ENCODE measurements at regions not wholly inside any gene's neighbourhood (a gene's known extent, or its start where the extent isn't known, plus 50 kb on each side); places are given as distances from the start of the nearest gene placed in this dataset.

- DNase-seq (ENCODE audit: low read depth in 4 of 4, low spot score in 3 of 4): no peak
Measured at GRCh38 chr2:217723981-217724380, 278.8 kb downstream of the TNS1 start.

GRCh38 chr2:217722883-217723472 is 279.8 kb downstream of the TNS1 start:
- DNase-seq (ENCODE audit: low read depth in 4 of 4, low spot score in 3 of 4): no peak

DNA sequence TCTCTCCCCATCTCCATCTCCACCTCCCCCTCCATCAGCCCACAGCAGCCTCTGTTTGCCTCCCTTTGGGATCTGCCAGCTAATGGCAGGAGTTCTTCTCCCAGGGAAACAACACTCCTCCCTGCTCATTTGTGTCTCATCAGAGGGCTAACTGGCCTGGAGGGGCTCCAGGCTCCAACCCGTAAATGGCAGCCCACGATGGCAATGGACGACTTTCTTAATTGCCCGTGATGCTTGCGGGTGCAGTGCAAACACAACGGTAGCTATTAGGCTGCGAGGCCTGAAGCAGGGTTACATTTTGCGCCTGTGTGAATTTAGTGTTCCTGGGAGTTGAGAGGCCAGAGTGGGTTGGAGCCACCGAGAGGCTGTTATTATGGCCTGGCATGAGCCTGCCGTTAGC is 285.1 kb downstream of the TNS1 start:
- DNase-seq (ENCODE audit: low read depth in 4 of 4, low spot score in 3 of 4): no peak

DNA sequence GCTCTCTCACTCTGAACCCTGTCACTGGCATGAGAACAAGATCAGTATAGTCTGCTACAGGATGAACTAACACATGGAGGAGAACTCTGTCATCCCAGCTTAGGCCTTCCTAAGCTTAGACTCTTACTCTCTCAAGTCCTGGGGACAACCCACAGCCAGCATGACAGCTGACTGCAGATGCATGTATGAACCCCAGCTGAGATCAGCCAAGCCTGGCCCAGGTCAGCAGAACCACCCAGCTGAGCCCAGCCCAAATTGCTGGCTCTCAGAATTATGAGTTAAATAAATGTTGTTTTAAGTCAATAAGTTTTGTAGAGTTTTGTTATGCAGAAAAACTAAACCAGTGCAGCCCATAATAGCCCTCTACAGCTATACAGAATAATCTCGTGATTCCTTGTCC is 287.3 kb downstream of the TNS1 start:
- no peak for DNase-seq (ENCODE audit: low read depth in 4 of 4, low spot score in 3 of 4)

- no peak for DNase-seq (ENCODE audit: low read depth in 4 of 4, low spot score in 3 of 4)
Measured at GRCh38 chr2:217714287-217714751, 288.5 kb downstream of the TNS1 start.

- DNase-seq (ENCODE audit: low read depth in 4 of 4, low spot score in 3 of 4): peak; percentile 45 to 74 (median 64)
Measured at GRCh38 chr2:217713395-217714286, 289.2 kb downstream of the TNS1 start.

DNA sequence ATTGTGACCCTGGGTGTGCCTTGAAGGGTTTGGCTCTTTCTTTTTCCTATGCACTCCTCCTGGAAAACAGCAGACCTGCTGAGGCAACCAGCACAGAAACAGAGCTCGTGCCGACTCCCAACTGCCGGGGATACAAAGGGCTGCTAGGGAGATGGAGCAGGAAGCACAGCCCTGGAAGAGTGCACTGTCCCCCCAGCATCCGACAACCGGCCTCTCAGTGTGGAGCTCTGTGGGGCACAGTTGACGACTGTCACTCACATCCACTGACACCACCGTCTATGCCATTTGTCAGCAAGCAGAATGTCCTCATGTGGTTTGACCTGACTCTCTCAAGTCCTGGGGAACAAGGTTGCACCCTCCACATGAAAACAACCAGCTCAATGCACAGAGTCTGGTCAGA is 290.4 kb downstream of the TNS1 start:
- DNase-seq (ENCODE audit: low read depth in 4 of 4, low spot score in 3 of 4): no peak

DNA sequence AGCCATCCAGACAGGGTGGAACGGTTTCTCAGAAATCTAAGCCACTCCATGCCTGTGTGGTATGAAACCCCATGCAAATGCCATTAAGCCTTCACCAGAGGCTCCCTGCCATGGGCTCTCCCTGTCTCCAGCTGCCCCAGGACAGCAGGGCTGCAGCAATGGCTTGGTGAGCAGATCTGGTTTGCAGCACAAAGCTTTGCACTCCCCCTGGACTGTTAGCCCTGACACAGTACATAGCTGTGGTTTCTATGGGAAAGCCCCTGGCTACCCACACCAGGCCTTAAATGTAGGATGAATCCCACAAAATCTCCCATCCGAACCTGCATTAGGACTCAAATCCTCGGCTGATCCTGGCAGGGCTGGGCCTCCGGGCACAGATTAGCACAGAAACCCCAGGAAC is 291.6 kb downstream of the TNS1 start:
- no peak for DNase-seq (ENCODE audit: low read depth in 4 of 4, low spot score in 3 of 4)

DNA sequence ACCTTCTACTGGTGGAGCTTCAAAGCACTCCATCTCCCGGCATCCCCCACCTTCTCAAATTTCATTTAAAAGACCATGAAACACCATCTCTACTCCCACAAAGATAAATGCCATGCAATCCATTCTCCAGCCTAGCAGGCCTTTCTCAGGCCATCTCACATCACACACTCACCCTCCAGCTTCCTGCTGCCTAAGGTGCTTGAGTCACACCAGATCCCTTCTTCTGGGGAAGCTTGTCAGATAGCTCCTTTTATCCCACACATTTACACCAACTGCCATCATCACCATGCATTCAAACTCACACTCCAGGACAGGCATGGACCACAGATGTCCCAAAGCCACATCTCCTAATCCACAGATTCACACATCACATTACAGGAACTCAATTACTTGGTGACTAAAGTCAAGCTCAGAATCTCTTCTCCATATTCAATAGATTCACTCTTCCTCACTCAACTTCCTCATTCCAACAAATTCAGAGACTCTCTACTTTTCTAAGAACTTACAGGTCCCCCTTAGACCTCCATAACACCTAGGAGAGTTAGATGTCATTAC is 292.5 kb downstream of the TNS1 start:
- no peak for DNase-seq (ENCODE audit: low read depth in 4 of 4, low spot score in 3 of 4)

- no peak for DNase-seq (ENCODE audit: low read depth in 4 of 4, low spot score in 3 of 4)
Measured at GRCh38 chr2:217709478-217710210, 293.2 kb downstream of the TNS1 start.

DNA sequence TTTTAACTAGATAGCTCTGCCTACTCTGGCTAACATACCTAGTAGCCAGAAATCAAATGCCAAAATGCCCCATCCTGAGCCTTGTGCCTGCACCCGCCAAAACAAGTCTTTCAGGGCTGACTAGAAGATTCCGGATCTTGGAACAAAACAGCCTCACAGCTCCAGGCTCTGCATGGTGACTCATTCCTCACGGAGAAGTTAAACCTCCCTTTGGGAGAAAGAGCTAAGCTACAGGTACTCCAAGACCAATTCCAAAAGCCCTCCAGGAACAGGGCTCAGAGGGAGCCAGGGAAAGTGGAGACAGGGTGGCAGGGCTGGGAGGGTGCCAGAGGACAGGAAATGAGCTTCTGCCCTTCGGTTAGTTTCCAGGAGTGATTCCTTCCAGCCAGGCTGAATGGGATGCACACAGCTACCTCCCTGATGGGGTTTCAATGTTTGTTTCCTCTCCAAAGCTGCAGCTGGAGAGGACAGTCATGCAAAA is 295.6 kb downstream of the TNS1 start:
- no peak for DNase-seq (ENCODE audit: low read depth in 4 of 4, low spot score in 3 of 4)

DNA sequence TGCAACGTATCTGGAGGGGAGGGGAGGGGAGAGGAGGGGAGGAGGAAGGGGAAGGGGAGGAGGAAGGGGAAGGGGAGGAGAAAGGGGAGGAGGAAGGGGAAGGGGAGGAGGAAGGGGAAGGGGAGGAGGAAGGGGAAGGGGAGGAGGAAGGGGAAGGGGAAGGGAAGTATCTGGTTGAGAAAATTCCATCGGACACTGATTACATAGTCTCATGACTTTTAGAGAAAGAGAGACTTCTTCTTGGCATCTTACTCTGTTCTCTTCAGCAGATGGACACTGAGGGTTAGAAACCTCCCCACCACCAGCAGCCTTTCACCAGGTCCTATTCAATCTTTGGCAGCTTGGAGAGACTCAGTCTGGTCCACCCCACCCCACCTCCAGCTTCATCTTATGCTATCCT is 296.3 kb downstream of the TNS1 start:
- no peak for DNase-seq (ENCODE audit: low read depth in 4 of 4, low spot score in 3 of 4)

- no peak for DNase-seq (ENCODE audit: low read depth in 4 of 4, low spot score in 3 of 4)
Measured at GRCh38 chr2:217706095-217706494, 296.7 kb downstream of the TNS1 start.

DNA sequence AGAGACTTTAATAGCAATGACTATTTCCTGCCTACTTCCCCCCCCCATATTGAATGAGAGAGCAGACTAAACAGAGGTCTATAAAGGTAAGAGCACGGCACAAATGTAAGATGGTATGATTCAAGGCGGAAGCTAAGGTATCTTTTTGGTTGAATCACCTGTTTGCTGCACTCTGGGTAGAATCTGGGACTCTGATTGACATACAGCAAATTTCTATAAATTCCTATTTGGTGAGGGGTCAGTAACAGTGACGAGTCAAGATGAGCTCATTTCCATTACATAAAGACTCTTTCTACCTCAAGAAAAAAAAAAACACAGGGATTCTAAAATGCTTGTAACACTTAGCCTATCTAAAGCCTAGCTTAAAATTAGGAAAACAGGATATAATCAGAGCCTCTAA is 297.3 kb downstream of the TNS1 start:
- DNase-seq (ENCODE audit: low read depth in 4 of 4, low spot score in 3 of 4): no peak

GRCh38 chr2:217703999-217704398 is 298.8 kb downstream of the TNS1 start:
- no peak for DNase-seq (ENCODE audit: low read depth in 4 of 4, low spot score in 3 of 4)

DNA sequence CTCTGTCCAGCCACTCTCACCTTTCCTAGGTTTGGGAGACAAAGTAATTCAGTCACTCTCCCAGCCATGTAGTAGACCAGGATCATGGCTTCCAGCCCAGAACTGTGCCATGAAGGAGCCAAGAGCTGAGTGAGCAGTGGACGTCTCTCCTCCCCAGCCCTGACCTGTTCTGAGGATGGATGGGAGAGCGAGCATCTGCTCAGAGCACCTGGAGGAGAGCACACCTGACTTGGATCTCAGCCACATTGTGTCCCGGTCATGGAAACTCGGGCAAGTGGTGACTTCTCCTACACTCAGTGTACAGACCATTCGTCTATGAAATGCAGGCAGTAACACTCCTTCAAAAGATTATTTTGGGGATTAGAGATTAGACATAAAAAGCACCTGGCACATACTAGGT is 299.7 kb downstream of the TNS1 start:
- DNase-seq (ENCODE audit: low read depth in 4 of 4, low spot score in 3 of 4): no peak

GRCh38 chr2:217701622-217702021 is 301.2 kb downstream of the TNS1 start:
- no peak for DNase-seq (ENCODE audit: low read depth in 4 of 4, low spot score in 3 of 4)

GRCh38 chr2:217698691-217699090 is 304.1 kb downstream of the TNS1 start:
- no peak for DNase-seq (ENCODE audit: low read depth in 4 of 4, low spot score in 3 of 4)

DNA sequence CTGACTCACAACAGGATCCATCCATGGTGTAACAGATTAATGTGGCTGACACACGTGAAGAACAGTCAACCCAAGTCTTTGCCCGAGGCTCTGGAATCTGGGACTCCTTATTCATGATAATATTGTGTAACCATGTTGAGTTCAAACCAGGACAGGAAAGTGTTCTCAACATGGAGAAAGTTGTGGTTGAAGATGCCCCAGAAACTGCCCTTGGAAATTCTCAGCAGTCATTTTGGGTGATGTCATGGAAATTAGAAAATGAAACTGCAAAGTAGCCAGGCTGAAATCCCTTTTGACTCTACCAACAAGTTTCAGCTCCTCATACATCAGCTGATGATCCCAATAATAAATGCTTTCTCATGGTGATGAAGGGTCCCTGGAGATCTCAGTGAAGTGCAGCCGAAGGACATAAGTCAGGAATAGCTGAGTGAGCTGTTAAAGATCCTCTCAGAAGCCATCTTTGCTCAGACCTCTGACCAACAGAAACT is 307.7 kb downstream of the TNS1 start:
- DNase-seq (ENCODE audit: low read depth in 4 of 4, low spot score in 3 of 4): no peak

DNA sequence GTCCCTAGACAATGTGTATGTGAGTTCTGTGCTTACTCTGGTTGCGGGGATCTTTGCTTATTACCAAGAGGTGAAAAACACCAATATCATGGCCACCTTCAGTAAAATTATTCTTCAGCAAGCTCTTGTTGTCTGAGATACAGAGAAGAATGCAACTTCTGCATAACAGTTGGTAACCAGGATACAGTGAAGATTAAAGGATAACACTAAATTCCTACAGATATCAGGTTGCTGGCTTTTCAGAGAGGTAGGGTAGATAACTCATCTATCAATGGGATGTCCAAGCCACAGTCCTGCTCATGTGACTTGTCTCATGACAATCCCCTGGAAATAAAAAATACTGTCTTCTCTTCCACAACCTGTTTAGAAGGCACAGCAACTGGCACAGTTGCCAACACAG is 308.5 kb downstream of the TNS1 start:
- DNase-seq (ENCODE audit: low read depth in 4 of 4, low spot score in 3 of 4): no peak

DNA sequence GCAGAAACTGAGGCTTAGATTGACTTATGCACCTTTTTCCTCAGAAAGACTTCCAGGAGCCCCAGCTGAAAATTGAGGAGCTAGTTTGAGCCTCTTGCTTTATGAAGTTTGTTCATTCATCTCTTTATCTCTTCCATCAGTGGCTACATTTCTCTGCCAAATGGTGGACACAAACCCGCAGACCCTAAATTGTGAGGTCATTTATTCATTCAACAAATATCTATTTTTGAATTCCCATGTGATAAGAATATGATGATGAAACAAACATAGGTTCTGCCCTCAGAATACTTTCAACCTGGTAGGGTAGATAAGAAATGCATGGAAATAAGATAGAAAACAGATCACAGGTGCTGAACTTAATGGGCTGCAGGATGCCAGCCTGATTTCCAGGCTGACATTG is 309.4 kb downstream of the TNS1 start:
- no peak for DNase-seq (ENCODE audit: low read depth in 4 of 4, low spot score in 3 of 4)

Data from right renal pelvis (tissue), 4 donors.